Cardiac septum (tissue), 1 donor: ENCODE measurements at regions not wholly inside any gene's neighbourhood (a gene's known extent, or its start where the extent isn't known, plus 50 kb on each side); places are given as distances from the start of the nearest gene placed in this dataset.

ENCODE experiments used
- DNase-seq: peaks from one replicate; pipeline ENCODE4 v3.0.0-alpha.2; 2020; ENCODE audit warnings: low spot score
- intact Hi-C: fragments of 100-400 bp; cut with DNase I; formaldehyde crosslinking; loops from one replicate; pipeline ENCODE4 v1.14.0; 2022
- donor health status: DM: no; HTN: no; CAD: no.

GRCh38 chr7:116340201-116340847, 130.0 kb downstream of the TES start:
- intact Hi-C loops = no loop called here
- no peak for DNase-seq

GRCh38 chr7:116340943-116341907, 130.9 kb downstream of the TES start:
- intact Hi-C loops = no loop called here
- DNase-seq = no peak

GRCh38 chr7:116342125-116342524, 131.8 kb downstream of the TES start:
- no peak for DNase-seq
- intact Hi-C loops = no loop called here

- DNase-seq = no peak
- intact Hi-C loops = no loop called here
These were observed 137.0 kb downstream of the TES start for GRCh38 chr7:116347151-116347832.

GRCh38 chr7:116348346-116348745, 138.0 kb downstream of the TES start:
- intact Hi-C loops = no loop called here
- DNase-seq = no peak

GRCh38 chr7:116351966-116352365, 141.6 kb downstream of the TES start:
- intact Hi-C loops = loop anchor here (5.0 kb wide), 1 partner anchor 80 kb away; no protein-coding TSS in a partner anchor

GRCh38 chr7:116353647-116354046, 143.3 kb downstream of the TES start:
- intact Hi-C loops = loop anchor here (1.0 to 5.0 kb wide), 4 partner anchors 39 to 171 kb away; partner anchors contain the start of gene CAV1
- DNase-seq = no peak

More at GRCh38 chr7:116351966-116352365, 141.6 kb downstream of the TES start:
- no peak for DNase-seq

GRCh38 chr7:116354171-116354545, 143.8 kb downstream of the TES start:
- no peak for DNase-seq
- intact Hi-C loops = loop anchor here (1.0 to 5.0 kb wide), 4 partner anchors 39 to 171 kb away; partner anchors contain the start of gene CAV1

- intact Hi-C loops = loop anchor here (1.0 to 5.0 kb wide), 4 partner anchors 38 to 170 kb away; partner anchors contain the start of gene CAV1
These were observed 144.4 kb downstream of the TES start for GRCh38 chr7:116354546-116355423.

GRCh38 chr7:116355424-116355765, 144.1 kb upstream of the CAV2 start:
- intact Hi-C loops = loop anchor here (2.0 kb wide), 2 partner anchors 37 to 169 kb away; partner anchors contain the start of gene CAV1

More at GRCh38 chr7:116354546-116355423, 144.4 kb downstream of the TES start:
- peak; percentile 83 for DNase-seq

GRCh38 chr7:116356333-116356965, 143.1 kb upstream of the CAV2 start:
- intact Hi-C loops = no loop called here
- DNase-seq = no peak

More at GRCh38 chr7:116355424-116355765, 144.1 kb upstream of the CAV2 start:
- DNase-seq = no peak

- DNase-seq = no peak
- intact Hi-C loops = loop anchor here (1.0 kb wide), 1 partner anchor 231 kb away; no protein-coding TSS in a partner anchor
These were observed 142.6 kb upstream of the CAV2 start for GRCh38 chr7:116356979-116357378.

GRCh38 chr7:116357781-116358670, 141.5 kb upstream of the CAV2 start:
- intact Hi-C loops = loop anchor here (1.0 kb wide), 1 partner anchor 230 kb away; no protein-coding TSS in a partner anchor
- no peak for DNase-seq

- intact Hi-C loops = no loop called here
- DNase-seq = no peak
These were observed 137.8 kb upstream of the CAV2 start for GRCh38 chr7:116361767-116362166.

GRCh38 chr7:116363637-116364432, 135.7 kb upstream of the CAV2 start:
- intact Hi-C loops = no loop called here
- DNase-seq = no peak

GRCh38 chr7:116364469-116364868, 135.1 kb upstream of the CAV2 start:
- DNase-seq = no peak

GRCh38 chr7:116365797-116366196, 133.7 kb upstream of the CAV2 start:
- DNase-seq = no peak
- intact Hi-C loops = no loop called here

More at GRCh38 chr7:116364469-116364868, 135.1 kb upstream of the CAV2 start:
- intact Hi-C loops = no loop called here
